ENCODE measurements at regions not wholly inside any gene's neighbourhood (a gene's known extent, or its start where the extent isn't known, plus 50 kb on each side); places are given as distances from the start of the nearest gene placed in this dataset.

GRCh38 chr5:144832416-144832815, 661.7 kb downstream of the KCTD16 start:
- no peak for TF ChIP-seq CTCF (IDR thresholded peaks at IDR 0.05; ENCODE audit: insufficient read depth, low read depth, low read length, missing control alignments)
- no peak for DNase-seq (ENCODE audit: low read depth)

GRCh38 chr5:144831650-144832049, 661.0 kb downstream of the KCTD16 start:
- no peak for DNase-seq (ENCODE audit: low read depth)
- no peak overlapping the region for H3K4me3 ChIP-seq (ENCODE audit: low read depth, low read length)
- TF ChIP-seq CTCF (IDR thresholded peaks at IDR 0.05; ENCODE audit: insufficient read depth, low read depth, low read length, missing control alignments), result no peak

More at GRCh38 chr5:144832416-144832815, 661.7 kb downstream of the KCTD16 start:
- no peak overlapping the region for H3K4me3 ChIP-seq (ENCODE audit: low read depth, low read length)

DNA sequence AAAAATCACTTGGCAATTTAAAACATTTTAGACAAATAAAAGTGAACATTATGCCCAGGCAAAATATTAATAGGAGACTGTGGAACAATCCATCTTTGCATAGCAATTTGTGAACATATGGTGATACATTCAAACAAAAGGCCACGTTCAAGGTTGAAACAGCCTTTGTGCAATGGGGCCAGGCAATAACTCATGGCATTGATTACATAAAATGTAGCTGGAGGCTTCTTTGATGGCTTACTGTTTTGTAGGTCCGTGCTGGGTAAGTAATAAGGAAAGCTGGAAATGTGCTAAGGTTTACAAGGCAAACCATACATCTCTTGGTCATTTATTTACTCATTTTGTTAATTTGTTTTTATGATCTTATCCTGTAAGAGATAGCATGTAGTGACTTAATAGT, 651.8 kb downstream of the KCTD16 start:
- no peak for DNase-seq (ENCODE audit: low read depth)
- no peak for TF ChIP-seq CTCF (IDR thresholded peaks at IDR 0.05; ENCODE audit: insufficient read depth, low read depth, low read length, missing control alignments)
- no peak overlapping the region for H3K4me3 ChIP-seq (ENCODE audit: low read depth, low read length)

GRCh38 chr5:144820278-144820677, 649.6 kb downstream of the KCTD16 start:
- DNase-seq (ENCODE audit: low read depth), result no peak
- H3K4me3 ChIP-seq (ENCODE audit: low read depth, low read length), result no peak overlapping the region
- no peak for TF ChIP-seq CTCF (IDR thresholded peaks at IDR 0.05; ENCODE audit: insufficient read depth, low read depth, low read length, missing control alignments)

- no peak for DNase-seq (ENCODE audit: low read depth)
Observed at GRCh38 chr5:144815131-144815530, 644.5 kb downstream of the KCTD16 start.

GRCh38 chr5:144812763-144813162, 642.1 kb downstream of the KCTD16 start:
- DNase-seq (ENCODE audit: low read depth), result no peak
- no peak overlapping the region for H3K4me3 ChIP-seq (ENCODE audit: low read depth, low read length)
- TF ChIP-seq CTCF (IDR thresholded peaks at IDR 0.05; ENCODE audit: insufficient read depth, low read depth, low read length, missing control alignments), result no peak

More at GRCh38 chr5:144815131-144815530, 644.5 kb downstream of the KCTD16 start:
- H3K4me3 ChIP-seq (ENCODE audit: low read depth, low read length), result no peak overlapping the region
- no peak for TF ChIP-seq CTCF (IDR thresholded peaks at IDR 0.05; ENCODE audit: insufficient read depth, low read depth, low read length, missing control alignments)

GRCh38 chr5:144800169-144800568, 629.5 kb downstream of the KCTD16 start:
- no peak for TF ChIP-seq CTCF (IDR thresholded peaks at IDR 0.05; ENCODE audit: insufficient read depth, low read depth, low read length, missing control alignments)
- no peak for DNase-seq (ENCODE audit: low read depth)
- H3K4me3 ChIP-seq (ENCODE audit: low read depth, low read length), result no peak overlapping the region
